K562 (cell line): ENCODE measurements at regions not wholly inside any gene's neighbourhood (a gene's known extent, or its start where the extent isn't known, plus 50 kb on each side); places are given as distances from the start of the nearest gene placed in this dataset.

Experiments
- ATAC-seq: fragments of 200-7000 bp; cut with Tn5 transposase; 3 replicates; pipeline ENCODE4 v1.9.1; 2020; ENCODE audit warnings: moderate library complexity
- BruUV-seq: library from RNA; stranded (reverse); fragments of 400-500 nt; replicated peaks from 2 replicates; lab custom pipeline; 2021; lab: Mats Ljungman, UMichigan
- CTCF ChIA-PET: fragments of 300-600 bp; formaldehyde crosslinking; extraction: SDS; loops from one replicate; lab custom pipeline; 2021; ENCODE audit warnings: low intra/inter-chr PET ratio; lab: Yijun Ruan, JAX
- POLR2A ChIA-PET: fragments of 300-600, 350-650 bp; sonication (Branson Sonifier 250); formaldehyde crosslinking; extraction: SDS; loops from one replicate; lab custom pipeline; 2021; ENCODE audit warnings: antibody characterized with exemption, inconsistent platforms; lab: Yijun Ruan, JAX
- DNase-seq, 4 experiments: peaks; one replicate each; pipeline versions ENCODE4 v3.0.0 to v3.0.0-alpha.2; 2011 to 2018; ENCODE audit warnings: low spot score in 3 of 4, mixed read lengths in 3 of 4; ENCODE audit errors: extremely low read depth in 1 of 4
- FAIRE-seq: peaks from 2 replicates; lab custom pipeline; 2011; peaks lifted over from hg19 to GRCh38; lab: Jason Lieb, UNC
- H2AFZ ChIP-seq: 2 replicates; pipeline ENCODE4 v1.6.0; 2011; ENCODE audit warnings: low read depth, low read length, control low read depth, inconsistent platforms
- H3K27ac ChIP-seq: fragments of 200-600 bp; 3 replicates; pipeline ENCODE4 v1.8.0; 2011; ENCODE audit warnings: low read depth, mild to moderate bottlenecking, control low read depth, inconsistent platforms, low read length, moderate library complexity, mixed read lengths; ENCODE audit errors: extremely low read depth
- H3K27me3 ChIP-seq, 2 experiments: fragments of 300-600 bp in 1 of 2; 2 replicates in 1 of 2; 3 replicates in 1 of 2; pipeline versions ENCODE4 v1.6.0 to v1.8.0; 2011; ENCODE audit warnings: inconsistent platforms in 2 of 2, low read length in 2 of 2, mild to moderate bottlenecking in 1 of 2, mixed read lengths in 1 of 2, moderate library complexity in 1 of 2; ENCODE audit not compliant: control insufficient read depth in 2 of 2, insufficient read depth in 2 of 2
- H3K36me3 ChIP-seq: fragments of 300-600 bp; 3 replicates; pipeline ENCODE4 v1.8.0; 2011; ENCODE audit warnings: mild to moderate bottlenecking, low read length, inconsistent platforms; ENCODE audit not compliant: control insufficient read depth, insufficient read depth
- H3K4me1 ChIP-seq, 2 experiments: fragments of 200-600 bp in 1 of 2; replicated peaks in 1 of 2; 2 replicates in 1 of 2; 3 replicates in 1 of 2; pipeline versions ENCODE4 v1.5.1 to v1.8.0; 2011; ENCODE audit warnings: inconsistent platforms in 2 of 2, low read length in 2 of 2, mild to moderate bottlenecking in 1 of 2, mixed read lengths in 1 of 2, moderate library complexity in 1 of 2; ENCODE audit not compliant: control insufficient read depth in 2 of 2, insufficient read depth in 2 of 2
- H3K4me2 ChIP-seq: 2 replicates; pipeline ENCODE4 v1.6.1; 2011; ENCODE audit warnings: low read length, control low read depth, inconsistent platforms, mixed read lengths; ENCODE audit not compliant: insufficient read depth
- H3K4me3 ChIP-seq: fragments of 200-600 bp; sonication (generic), shearing (Covaris generic); 2 replicates; pipeline ENCODE4 v1.5.1; 2016; ENCODE audit warnings: control low read depth, inconsistent platforms
- H3K79me2 ChIP-seq: fragments of 200-600 bp; 3 replicates; pipeline ENCODE4 v1.8.0; 2011; ENCODE audit warnings: low read length, inconsistent platforms; ENCODE audit not compliant: control insufficient read depth, insufficient read depth
- H3K9ac ChIP-seq, 2 experiments: 2 replicates each; pipeline versions ENCODE4 v1.6.0 to v1.6.1; 2011; ENCODE audit warnings: low read depth in 2 of 2, low read length in 2 of 2, control low read depth in 1 of 2, inconsistent platforms in 1 of 2, mild to moderate bottlenecking in 1 of 2, mixed read lengths in 1 of 2; ENCODE audit not compliant: insufficient read depth in 1 of 2
- H3K9me1 ChIP-seq: one replicate; pipeline ENCODE4 v1.6.0; 2011; ENCODE audit warnings: inconsistent platforms, mild to moderate bottlenecking, low read length, moderate library complexity; ENCODE audit not compliant: control insufficient read depth, insufficient read depth
- H3K9me3 ChIP-seq: replicated peaks from 2 replicates; pipeline ENCODE4 v1.5.1; 2011; ENCODE audit warnings: low read depth, low read length, inconsistent platforms; ENCODE audit not compliant: control insufficient read depth, insufficient read depth
- H4K20me1 ChIP-seq: replicated peaks from 2 replicates; pipeline ENCODE4 v1.6.1; 2011; ENCODE audit warnings: low read length, inconsistent platforms, mixed read lengths; ENCODE audit not compliant: control insufficient read depth, insufficient read depth
- CEBPG ChIP-seq, 3 experiments: fragments of 200-800 bp in 1 of 3; sonication (Bioruptor generic) in 1 of 3; sonication (generic) in 1 of 3; formaldehyde crosslinking in 1 of 3; IDR thresholded peaks in 2 of 3; conservative IDR thresholded peaks in 1 of 3; 2 replicates each; pipeline versions ENCODE4 v1.6.1 to v1.8.0; 2016 to 2022; ENCODE audit warnings: missing compliant biosample characterization in 2 of 3, missing genetic modification characterization in 2 of 3, mild to moderate bottlenecking in 1 of 3, missing genetic modification reagents in 1 of 3
- EHMT2 ChIP-seq: fragments of 450-650 bp; IDR thresholded peaks from 2 replicates; pipeline ENCODE4 v1.6.1; 2018; ENCODE audit warnings: antibody characterized with exemption
- KAT2B ChIP-seq: IDR thresholded peaks from one replicate; pipeline ENCODE4 v1.6.1; 2012; ENCODE audit warnings: low read depth, mild to moderate bottlenecking, control low read depth, inconsistent platforms, low read length, moderate library complexity
- MAZ ChIP-seq, 2 experiments: fragments of 450-650 bp in 1 of 2; sonication (generic) in 1 of 2; formaldehyde crosslinking; IDR thresholded peaks in 1 of 2; conservative IDR thresholded peaks in 1 of 2; 2 replicates each; pipeline versions ENCODE4 v1.4.0 to v1.5.0; 2020; ENCODE audit warnings: mild to moderate bottlenecking in 1 of 2, missing genetic modification reagents in 1 of 2
- NELFE ChIP-seq: IDR thresholded peaks from 2 replicates; pipeline ENCODE4 v1.6.1; 2011; ENCODE audit warnings: mild to moderate bottlenecking; ENCODE audit not compliant: insufficient read depth, insufficient read length
- NFYB ChIP-seq: IDR thresholded peaks from 2 replicates; pipeline ENCODE4 v1.6.1; 2011; ENCODE audit warnings: mild to moderate bottlenecking, moderate library complexity; ENCODE audit not compliant: insufficient read length; ENCODE audit errors: extremely low read depth
- NONO ChIP-seq, 2 experiments: fragments of 200-400 bp in 1 of 2; fragments of 450-650 bp in 1 of 2; formaldehyde crosslinking in 1 of 2; IDR thresholded peaks; 2 replicates each; pipeline ENCODE4 v1.6.1; 2017; ENCODE audit warnings: low read depth in 2 of 2, mild to moderate bottlenecking in 2 of 2, moderate library complexity in 2 of 2, low read length in 1 of 2
- ZNF384 ChIP-seq: IDR thresholded peaks from 2 replicates; pipeline ENCODE4 v1.6.1; 2012; ENCODE audit warnings: low read depth, low read length, improper control_type of control experiment
- ZNF668 ChIP-seq: fragments of 250-450 bp; sonication (Bioruptor Pico); IDR thresholded peaks from 2 replicates; pipeline ENCODE4 v1.8.0; 2022; ENCODE audit warnings: mild to moderate bottlenecking, inconsistent platforms
- WGBS: fragments of 100-300 bp; shearing (Covaris generic); methylation state at CpG from one replicate; pipeline ENCODE4 v1.1.6; 2016; ENCODE audit warnings: low coverage, mixed read lengths; ENCODE audit not compliant: insufficient coverage; ENCODE audit errors: missing lambda C conversion rate; 5-methylcytosine and 5-hydroxymethylcytosine counted together
- in situ Hi-C: fragments of 300-500 bp; cut with MboI; formaldehyde crosslinking; loops from 4 replicates; pipeline ENCODE4 v1.15.0; 2018; ENCODE audit warnings: inconsistent platforms, mixed read lengths
- intact Hi-C: fragments of 100-400 bp; cut with micrococcal nuclease; formaldehyde crosslinking; loops from 2 replicates; pipeline ENCODE4 v1.14.2; 2022
- TF ChIP-seq, protein P1 (sequence below): sonication (generic); IDR thresholded peaks from 2 replicates; pipeline ENCODE4 v1.6.1; 2016

DNA sequence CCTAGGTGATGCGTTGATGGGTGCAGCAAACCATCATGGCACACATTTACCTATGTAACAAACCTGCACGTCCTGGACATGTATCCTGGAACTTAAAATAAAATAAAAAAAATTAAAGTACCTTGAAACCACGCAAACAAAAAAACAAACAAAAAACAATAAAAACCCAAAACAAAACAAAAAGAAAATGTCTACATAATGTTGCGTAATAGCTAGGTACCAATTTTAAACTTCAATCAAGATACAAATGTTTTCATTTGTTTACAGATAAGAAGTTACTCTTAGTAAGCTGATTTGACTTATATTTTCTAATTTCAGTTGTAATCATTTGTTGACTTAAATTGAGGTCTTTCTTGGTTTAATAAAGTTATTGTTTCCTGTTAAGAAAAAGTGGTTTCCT, 349.6 kb upstream of the KCNMB2 start (continued):
- TF ChIP-seq CEBPG (CRISPR knock-in tag; IDR thresholded peaks at IDR 0.05) (no peak), CEBPG (tag; conservative IDR thresholded peaks at IDR 0.05 in 1 of 2, IDR thresholded peaks at IDR 0.05 in 1 of 2) (peak; percentile 77 to 99), NELFE (no peak)

DNA sequence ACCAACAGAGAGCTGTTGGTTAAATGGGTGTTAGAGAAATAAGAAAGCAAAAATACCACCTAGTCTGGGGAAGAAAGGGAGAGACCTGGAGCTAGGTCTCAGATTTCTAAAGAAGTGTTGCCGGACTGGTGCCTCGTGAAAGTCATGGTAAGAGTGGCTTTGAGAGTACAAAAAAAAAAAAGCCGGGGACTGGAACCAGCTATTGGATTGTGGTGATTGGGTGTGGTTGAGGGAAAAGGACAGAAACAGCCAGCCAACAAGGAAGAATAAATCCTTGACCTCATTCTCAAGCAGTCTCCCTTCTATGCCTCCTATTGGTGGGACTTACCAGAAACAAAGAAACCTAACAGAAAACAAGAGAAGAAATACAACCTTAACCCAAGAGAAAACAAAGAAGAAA, 346.4 kb upstream of the KCNMB2 start:
- H3K27me3 ChIP-seq: no peaks in the 10 kb centered on the region
- H3K9ac ChIP-seq: no peak overlapping the region
- peak; percentile 75 for ATAC-seq
- no peaks in the 10 kb centered on the region for H4K20me1 ChIP-seq
- H3K79me2 ChIP-seq: no peaks in the 10 kb centered on the region
- no TSS peak for BruUV-seq
- peak in 1 of 4 experiments; percentile 25 for DNase-seq
- POLR2A ChIA-PET: interaction anchor here (1.0 kb wide), 1 partner anchor 13 kb away, joined by 5 read pairs; no protein-coding TSS in a partner anchor
- no peaks in the 10 kb centered on the region for H3K9me3 ChIP-seq
- intact Hi-C loops (no loop called here), in situ Hi-C loops (no loop called here)
- no peaks in the 10 kb centered on the region for H3K9me1 ChIP-seq
- no peak overlapping the region for H3K4me2 ChIP-seq
- no peaks in the 10 kb centered on the region for H3K36me3 ChIP-seq
- peak overlapping the region; percentile 76 for H2AFZ ChIP-seq
- TF ChIP-seq NFYB (no peak), MAZ (CRISPR knock-in tag; conservative IDR thresholded peaks at IDR 0.05 in 1 of 2, IDR thresholded peaks at IDR 0.05 in 1 of 2) (no peak), ZNF668 (CRISPR knock-in tag) (no peak), EHMT2 (peak; percentile 38; the same call in 1 of the 2 replicates), KAT2B (no peak), NONO (IDR thresholded peaks at IDR 0.05; ENCODE audit: low read depth in 2 of 2, low read length in 1 of 2) (no peak), ZNF384 (peak; percentile 58)
- TF ChIP-seq, protein P1, sequence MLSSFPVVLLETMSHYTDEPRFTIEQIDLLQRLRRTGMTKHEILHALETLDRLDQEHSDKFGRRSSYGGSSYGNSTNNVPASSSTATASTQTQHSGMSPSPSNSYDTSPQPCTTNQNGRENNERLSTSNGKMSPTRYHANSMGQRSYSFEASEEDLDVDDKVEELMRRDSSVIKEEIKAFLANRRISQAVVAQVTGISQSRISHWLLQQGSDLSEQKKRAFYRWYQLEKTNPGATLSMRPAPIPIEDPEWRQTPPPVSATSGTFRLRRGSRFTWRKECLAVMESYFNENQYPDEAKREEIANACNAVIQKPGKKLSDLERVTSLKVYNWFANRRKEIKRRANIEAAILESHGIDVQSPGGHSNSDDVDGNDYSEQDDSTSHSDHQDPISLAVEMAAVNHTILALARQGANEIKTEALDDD: 0 out of 2 replicates have a peak, but pooled peaks have one; percentile 34
- H3K27ac ChIP-seq: peak overlapping the region; percentile 34; the same call in 1 of the 3 replicates
- CTCF ChIA-PET: no interaction called here
- H3K4me3 ChIP-seq: no peak overlapping the region
- peak; percentile 37 for FAIRE-seq
- H3K4me1 ChIP-seq: no peaks in the 10 kb centered on the region; a peak in 2 of 5 replicates
- WGBS: 41% methylated on average over 3 of the region's 3 CpGs
